Neural progenitor cell (in vitro differentiated cells): ENCODE measurements at regions not wholly inside any gene's neighbourhood (a gene's known extent, or its start where the extent isn't known, plus 50 kb on each side); places are given as distances from the start of the nearest gene placed in this dataset.

Experiments used
- EZH2 ChIP-seq: fragments of 200-600 bp; sonication (generic); IDR thresholded peaks from 2 replicates; pipeline ENCODE4 v1.6.1; 2017; ENCODE audit warnings: antibody characterized with exemption, mild to moderate bottlenecking, moderate library complexity
- EZH2phosphoT487 ChIP-seq: fragments of 200-600 bp; sonication (generic); IDR thresholded peaks from 2 replicates; pipeline ENCODE4 v1.6.1; 2017; ENCODE audit warnings: antibody characterized with exemption
- TF ChIP-seq, protein P1 (sequence below): fragments of 200-600 bp; sonication (generic); IDR thresholded peaks from 2 replicates; pipeline ENCODE4 v1.5.1; 2017; ENCODE audit warnings: antibody characterized with exemption, mild to moderate bottlenecking

DNA sequence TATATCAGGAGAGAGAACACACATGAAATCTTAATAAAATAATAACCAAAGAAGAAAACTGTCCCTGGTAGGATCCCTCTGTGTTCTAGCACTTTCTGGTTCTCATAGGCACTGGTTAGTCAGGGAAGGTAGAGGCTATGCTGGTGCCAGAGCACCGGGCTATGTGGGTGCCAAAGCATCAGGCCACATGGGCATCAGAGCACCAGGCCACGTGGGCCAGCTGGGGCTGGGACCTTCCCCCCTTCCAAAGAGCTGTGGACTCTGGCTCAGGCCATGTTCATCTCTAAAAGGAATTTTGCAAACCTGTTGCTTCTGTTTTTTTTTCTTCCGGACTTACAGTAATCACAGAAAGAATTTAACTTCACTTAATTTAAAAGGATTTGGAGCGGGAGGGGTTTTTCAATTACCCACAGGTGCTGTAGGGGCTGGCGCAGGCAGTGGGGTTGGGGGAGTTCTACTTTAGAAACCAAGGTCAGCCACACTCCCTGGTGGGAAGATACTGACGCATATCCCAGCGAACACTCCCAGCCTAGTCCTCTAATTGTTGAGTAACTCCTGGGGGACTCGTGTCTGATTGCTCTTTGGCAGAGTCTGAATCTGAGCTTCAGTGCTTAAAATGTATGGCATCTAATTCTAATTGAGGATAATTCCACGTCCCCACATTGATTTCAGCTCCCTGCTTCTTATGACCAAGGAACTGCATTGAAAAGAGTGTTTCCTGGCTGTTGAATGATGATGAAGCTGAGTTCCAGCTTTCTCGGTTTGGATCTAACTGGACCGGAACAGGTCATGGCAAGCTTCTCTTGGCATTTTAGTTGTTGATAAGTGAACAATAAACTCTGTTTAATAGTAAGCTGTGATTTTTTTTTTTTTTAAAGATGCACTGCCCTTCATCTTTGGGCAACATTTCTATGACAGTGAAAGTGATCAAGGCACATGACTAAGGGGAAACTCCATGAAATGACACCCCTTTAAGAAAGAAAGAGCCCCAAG, 110.7 kb upstream of the FZD8 start:
- TF ChIP-seq, protein P1, sequence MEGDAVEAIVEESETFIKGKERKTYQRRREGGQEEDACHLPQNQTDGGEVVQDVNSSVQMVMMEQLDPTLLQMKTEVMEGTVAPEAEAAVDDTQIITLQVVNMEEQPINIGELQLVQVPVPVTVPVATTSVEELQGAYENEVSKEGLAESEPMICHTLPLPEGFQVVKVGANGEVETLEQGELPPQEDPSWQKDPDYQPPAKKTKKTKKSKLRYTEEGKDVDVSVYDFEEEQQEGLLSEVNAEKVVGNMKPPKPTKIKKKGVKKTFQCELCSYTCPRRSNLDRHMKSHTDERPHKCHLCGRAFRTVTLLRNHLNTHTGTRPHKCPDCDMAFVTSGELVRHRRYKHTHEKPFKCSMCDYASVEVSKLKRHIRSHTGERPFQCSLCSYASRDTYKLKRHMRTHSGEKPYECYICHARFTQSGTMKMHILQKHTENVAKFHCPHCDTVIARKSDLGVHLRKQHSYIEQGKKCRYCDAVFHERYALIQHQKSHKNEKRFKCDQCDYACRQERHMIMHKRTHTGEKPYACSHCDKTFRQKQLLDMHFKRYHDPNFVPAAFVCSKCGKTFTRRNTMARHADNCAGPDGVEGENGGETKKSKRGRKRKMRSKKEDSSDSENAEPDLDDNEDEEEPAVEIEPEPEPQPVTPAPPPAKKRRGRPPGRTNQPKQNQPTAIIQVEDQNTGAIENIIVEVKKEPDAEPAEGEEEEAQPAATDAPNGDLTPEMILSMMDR, result no peak
- no peak for TF ChIP-seq EZH2
- TF ChIP-seq EZH2phosphoT487, result no peak
